Stimulated activated CD8-positive, alpha-beta memory T cell treated with anti-CD3 and anti-CD28 coated beads, Interleukin-12 subunit alpha, Interleukin-12 subunit beta, amount 100 ng/mL, for 24 hours (primary cell): ENCODE measurements at regions not wholly inside any gene's neighbourhood (a gene's known extent, or its start where the extent isn't known, plus 50 kb on each side); places are given as distances from the start of the nearest gene placed in this dataset.
"Not testable (repeated sequence)": the region's sequence is repeated elsewhere in the genome, so short reads cannot be mapped to it uniquely, and the experiment has no call there.

Experiments used
- DNase-seq: peaks from one replicate; pipeline ENCODE4 v3.0.0-alpha.2; 2020; ENCODE audit errors: extremely low read depth

DNA sequence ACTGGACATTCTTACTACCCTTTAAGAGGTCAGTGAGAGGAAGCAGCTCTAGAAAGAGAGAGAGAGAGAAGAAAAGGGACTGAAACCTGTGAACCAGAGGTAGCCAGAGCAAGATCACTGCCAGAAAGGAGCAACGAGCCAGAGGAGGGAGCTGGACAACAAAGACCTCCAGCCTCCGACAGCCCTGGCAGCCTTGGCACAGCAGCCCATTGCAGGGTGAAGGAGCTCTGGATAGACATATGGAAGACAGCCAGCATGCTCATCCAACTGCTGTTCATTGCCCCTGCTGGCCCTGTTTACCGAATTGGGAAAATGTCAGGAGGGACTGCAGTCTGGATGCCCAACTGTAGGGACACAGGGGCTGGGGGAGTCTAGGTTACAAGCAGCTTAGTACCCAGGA, 228.4 kb upstream of the SLC35G4 start:
- no peak for DNase-seq

DNA sequence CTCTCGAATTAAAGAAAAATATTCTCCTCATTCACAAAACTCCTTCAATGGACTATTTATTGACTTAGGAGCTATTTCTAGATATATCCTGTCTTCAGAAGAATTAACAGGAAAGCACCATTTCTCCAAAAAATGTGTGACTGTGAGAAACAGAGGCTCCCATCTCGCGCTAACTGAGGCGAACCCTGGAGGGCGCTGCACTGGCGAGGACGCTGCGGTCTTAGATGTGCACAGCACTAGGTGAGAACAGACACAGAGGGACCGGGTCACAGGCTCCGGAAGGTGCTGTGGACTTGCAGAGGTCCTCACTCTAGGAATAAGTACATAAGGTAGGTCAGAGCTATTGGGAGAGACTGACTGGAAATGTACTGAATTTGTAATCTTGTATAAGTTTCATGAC, 229.7 kb upstream of the SLC35G4 start:
- DNase-seq = no peak

DNA sequence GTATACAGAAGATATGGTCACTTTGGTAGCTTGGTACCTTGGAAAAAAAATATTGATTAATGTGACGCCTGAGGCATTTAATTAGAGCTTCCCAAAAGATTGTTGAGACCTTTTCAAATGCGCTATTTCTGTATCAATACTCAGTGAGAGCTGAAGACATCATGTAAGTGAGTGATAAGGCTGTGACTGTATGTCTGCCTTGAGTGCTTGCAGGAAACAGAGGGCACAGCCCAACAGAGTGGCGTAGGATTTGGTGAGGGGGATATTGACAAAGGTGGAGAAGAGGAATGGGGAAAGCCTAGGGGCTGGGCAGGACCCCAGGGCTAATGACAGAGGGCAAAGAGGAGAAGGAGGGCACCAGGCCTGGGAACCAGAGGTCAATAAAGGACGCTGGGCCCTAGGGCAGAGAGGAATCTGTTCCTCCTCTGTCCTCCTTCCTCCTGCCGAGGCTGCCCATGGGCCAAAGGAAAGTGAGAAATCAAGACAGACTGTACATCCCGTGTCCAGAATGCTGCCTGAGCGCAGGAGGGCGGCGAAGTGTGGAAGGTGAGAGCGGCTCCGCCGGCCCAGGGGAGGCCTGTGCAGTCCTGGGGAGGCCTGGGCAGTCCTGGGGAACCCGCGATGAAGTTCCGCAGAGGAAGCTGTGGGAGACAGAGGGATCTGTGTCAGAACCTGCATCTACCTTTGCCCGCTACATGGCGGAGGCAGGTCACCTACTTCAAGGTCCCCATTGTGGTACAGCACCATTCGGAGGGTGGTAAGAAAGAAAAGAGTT, 228.6 kb upstream of the PIEZO2 start:
- no peak for DNase-seq

DNA sequence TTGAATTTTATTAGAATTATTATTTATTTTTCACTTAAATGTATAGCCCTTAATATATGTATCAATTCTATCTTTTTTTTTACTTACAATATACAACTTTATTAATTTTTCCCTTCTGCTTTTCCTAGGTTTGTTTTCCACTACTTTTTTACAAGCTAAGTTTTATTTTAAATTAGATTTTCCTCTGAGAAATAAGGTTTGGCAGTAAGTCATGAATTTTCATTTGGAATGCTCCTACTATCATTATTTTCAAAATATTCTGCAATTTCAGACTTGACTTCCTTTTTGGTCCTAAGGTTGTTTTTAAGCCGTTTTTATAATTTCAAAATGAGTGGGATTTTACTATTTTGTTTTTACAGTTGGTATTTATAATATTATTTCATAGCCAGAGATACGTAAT, 222.8 kb upstream of the PIEZO2 start:
- DNase-seq = no peak

DNA sequence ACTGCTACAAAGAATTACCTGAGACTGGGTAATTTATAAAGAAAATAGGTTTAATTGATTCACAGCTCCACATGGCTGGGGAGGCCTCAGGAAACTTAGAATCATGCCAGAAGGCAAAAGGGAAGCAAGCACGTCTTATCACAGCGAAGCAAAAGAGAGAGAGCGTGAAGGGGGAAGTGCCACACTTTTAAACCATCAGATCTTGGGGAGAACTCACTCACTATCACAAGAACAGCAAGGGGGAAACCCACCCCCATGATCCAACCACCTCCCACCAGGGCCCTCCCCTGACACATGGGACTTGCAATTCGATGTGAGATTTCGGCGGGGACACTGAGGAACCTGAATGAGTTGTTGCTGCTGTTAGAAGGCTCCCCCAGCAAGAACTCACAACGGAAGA, 220.2 kb upstream of the PIEZO2 start:
- no peak for DNase-seq

DNA sequence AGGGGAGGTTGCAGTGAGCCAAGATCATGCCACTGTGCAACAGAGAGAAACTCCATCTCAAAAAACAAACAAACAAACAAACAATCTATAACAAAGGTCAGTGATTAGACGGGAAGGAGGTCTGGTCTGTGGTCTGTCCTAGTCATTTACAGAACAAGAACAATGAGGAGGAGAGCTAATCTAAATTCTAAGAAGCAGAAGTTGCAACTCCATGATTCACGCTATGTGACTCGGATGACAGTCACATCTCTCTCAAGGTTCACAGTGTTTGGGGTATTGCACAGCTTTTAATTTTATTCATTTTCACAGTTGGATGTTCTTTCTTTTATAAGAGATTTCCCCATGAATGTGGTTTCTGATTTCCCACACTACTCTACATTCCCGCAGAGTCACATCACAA, 218.7 kb upstream of the PIEZO2 start:
- no peak for DNase-seq

DNA sequence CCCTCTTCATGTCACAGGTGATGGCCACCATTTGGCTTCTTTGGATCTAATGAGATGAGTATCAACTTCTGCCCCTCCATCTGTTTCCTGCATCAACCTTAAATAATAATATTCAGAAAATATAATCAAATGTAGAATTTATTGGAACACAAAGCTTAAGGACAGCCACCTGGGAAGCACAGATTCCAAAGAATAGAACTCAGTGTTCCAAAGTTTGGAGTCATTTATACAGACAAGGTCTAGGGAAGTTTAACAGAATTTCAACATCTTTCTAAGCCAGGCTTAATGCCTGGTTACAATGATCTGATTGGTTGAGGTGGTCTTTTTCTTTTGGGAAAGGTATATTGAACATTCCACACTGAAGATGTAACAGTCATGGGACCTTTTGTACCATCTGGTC, 218.0 kb upstream of the PIEZO2 start:
- DNase-seq = no peak

DNA sequence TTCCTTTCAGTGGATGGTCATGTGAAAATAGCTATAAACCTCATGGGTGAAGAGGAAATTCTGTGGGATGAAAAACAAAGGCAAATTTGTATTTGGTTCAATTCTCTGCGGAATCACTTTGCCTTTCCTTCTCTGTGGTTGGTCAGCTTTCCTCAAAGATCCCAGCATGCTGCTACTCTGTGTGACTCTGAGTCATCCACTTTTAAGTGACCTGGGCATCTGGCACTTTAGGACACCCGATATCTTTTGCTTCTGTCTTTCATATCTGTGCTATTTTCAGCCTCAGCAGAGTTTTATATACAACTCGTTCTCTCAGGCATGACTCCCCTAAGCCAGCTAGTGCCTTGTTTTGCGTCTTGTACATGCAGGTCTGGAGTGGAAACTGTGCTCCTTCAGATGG, 217.0 kb upstream of the PIEZO2 start:
- DNase-seq = no peak

DNA sequence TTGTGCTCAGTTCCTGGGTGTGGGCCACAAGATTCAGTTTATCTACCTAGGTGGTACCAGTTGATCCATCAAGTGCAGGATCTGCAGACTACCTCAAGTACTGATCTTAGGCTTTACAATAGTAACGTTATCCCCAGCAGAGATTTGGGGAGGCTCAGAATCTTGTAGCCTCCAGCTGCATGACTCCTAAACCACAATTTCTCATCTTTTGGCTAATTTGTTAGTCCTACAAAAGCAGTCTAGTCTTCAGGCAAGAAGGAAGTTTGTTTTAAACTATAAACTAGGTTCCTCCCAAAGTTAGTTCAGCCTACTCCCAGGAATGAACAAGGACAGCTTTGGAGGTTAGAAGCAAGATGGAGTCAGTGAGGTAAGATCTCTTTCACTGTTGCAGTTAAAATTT, 213.5 kb upstream of the PIEZO2 start:
- DNase-seq = no peak

DNA sequence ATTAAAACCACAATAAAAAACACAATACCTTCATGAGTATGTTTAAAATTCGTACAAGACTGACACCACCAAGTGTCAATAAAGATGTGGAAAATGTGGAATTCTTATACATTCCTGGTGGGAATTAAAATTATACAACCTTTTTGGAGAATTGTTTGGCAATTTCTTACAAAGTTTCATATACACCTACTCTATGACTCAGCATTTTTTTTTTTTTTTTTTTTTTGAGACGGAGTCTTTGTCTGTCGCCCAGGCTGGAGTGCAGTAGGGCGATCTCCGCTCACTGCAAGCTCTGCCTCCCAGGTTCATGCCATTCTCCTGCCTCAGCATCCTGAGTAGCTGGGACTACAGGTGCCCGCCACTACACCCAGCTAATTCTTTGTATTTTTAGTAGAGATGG, 212.5 kb upstream of the PIEZO2 start:
- not testable (repeated sequence) for DNase-seq

DNA sequence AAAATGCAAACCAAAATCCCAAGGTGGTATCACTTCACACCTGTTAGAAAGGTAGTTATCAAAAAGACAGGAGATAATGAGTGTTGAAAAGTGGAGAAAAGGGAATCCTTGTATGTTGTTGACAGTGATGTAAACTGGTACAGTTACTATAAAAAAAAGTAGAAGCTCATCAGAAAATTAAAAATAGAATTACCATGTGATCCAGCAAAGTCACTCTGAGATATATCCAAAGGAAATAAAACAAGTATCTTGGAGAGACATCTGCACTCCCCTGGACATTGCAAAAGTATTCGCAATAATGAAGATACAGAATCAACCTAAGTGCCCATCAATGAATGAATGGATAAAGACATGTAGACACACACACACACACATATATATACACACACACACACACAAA, 208.3 kb upstream of the PIEZO2 start:
- DNase-seq = no peak

DNA sequence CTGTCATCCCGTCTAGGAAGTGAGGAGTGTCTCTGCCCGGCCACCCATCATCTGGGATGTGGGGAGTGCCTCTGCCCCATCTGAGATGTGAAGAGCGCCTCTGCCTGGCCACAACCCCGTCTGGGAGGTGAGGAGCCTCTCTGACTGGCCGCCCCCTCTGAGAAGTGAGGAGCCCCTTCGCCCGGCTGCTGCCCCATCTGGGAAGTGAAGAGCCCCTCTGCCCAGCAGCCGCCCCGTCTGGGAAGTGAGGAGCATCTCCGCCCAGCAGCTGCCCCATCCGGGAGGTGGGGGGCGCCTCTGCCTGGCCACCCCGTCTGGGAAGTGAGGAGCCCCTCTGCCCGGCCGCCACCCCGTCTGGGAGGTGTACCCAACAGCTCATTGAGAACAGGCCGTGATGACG, 195.2 kb upstream of the PIEZO2 start:
- not testable (repeated sequence) for DNase-seq

DNA sequence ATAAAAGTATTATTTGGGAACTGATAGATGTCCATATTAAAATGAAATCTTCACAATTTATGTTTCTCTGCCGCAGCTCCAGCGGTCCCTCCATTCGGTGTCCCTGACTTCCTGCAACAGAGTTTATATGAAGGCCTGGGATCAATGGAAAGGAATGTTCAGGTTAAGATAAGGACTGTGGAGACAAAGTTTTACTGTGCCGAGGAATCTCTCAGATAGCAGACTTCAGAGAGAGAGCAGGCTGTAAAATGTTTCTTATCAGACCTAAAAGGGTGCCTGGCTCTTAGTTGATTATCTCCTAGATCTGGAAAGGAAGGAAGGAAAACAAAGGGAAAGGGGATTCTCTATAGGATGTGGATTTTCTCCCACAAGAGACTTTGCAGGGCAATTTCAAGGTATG, 193.7 kb upstream of the PIEZO2 start:
- no peak for DNase-seq

DNA sequence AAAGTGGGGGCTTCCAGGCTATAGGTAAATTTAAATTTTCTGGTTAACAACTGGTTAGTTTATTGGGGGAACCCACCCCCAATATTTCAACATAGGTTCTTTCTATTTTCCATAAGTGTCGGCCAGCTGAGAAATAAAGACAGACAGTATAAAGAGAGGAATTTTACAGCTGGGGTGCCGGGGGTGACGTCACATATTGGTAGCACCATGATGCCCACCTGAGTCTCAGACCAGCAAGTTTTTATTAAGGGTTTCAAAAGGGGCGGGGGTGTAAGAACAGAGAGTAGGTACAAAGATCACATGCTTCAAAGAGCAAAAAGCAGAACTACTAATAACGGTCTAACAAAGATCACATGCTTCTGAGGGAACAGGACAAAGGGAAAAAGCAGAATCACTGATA, 192.7 kb upstream of the PIEZO2 start:
- DNase-seq = not testable (repeated sequence)

DNA sequence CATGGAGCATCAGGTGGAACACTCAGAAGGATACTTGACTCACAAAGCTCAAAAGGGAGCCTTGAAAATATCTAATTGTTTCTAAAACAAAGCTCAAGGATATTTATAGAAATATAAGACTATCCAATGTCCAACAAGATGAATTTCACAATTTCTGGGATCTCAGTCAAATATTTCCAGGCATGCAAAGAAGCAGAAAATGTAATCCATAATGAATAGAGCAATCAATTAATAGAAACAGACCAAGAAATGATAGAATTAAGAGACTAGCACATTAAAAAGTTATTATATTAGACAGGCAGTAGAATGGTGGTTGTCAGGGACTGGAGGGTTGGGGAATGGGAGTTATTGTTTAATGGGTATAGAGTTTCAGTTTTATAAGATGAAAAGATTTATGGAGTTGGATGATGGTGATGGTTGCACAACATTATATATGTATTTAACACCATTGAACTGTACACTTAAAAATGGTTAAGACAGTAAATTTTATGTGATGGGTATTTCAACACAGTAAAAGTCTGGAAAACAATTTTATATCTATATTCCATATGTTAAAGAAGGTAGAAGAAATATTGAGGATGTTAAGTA, 189.9 kb upstream of the PIEZO2 start:
- no peak for DNase-seq

DNA sequence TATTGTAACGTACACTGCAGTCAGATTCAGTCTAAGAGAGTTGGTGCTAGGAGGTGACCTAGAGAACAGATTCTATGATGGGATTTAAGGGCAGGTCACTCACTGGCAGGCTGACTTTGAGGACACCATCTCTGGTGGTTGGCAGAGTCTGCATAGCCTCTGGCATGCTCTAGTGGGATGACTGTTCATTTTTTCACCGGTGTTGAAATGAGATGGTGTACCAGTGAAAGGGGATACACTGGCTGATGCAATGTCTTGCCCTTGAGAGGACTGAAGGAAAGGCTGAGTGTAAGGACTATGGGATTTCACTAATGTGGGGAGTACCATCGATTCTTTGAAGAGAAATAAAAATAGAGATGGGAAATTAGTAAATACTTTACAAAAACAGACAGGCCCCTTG, 186.9 kb upstream of the PIEZO2 start:
- DNase-seq = no peak

DNA sequence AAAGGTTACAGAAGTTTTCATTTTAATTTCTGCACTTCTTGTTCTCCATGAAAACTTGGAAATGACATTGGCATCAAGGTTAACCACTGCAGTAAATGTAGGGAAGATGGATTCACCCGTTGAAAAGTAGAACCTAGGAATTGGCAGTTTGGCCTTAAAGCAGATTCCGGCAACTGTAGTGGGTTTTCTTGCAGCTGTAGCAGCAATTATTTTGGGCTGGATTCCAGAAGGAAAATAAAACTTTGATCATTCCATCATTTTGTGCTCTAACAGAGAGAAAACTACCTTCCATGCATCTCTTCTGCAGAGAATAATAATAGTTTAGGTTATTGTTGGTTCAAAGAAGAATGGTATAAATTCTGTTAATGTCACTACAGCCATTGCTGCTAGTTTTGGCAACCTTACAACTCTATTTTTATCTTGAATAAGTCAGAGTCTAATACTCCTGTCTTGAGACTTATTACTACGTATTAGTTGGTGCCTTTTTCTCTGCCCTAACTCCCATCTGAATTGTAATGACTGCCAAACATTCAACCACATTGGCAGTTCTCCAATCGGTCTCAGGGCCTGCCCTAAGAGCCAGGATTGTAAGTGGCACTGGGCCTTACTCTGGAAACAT, 178.1 kb upstream of the PIEZO2 start:
- DNase-seq = no peak

DNA sequence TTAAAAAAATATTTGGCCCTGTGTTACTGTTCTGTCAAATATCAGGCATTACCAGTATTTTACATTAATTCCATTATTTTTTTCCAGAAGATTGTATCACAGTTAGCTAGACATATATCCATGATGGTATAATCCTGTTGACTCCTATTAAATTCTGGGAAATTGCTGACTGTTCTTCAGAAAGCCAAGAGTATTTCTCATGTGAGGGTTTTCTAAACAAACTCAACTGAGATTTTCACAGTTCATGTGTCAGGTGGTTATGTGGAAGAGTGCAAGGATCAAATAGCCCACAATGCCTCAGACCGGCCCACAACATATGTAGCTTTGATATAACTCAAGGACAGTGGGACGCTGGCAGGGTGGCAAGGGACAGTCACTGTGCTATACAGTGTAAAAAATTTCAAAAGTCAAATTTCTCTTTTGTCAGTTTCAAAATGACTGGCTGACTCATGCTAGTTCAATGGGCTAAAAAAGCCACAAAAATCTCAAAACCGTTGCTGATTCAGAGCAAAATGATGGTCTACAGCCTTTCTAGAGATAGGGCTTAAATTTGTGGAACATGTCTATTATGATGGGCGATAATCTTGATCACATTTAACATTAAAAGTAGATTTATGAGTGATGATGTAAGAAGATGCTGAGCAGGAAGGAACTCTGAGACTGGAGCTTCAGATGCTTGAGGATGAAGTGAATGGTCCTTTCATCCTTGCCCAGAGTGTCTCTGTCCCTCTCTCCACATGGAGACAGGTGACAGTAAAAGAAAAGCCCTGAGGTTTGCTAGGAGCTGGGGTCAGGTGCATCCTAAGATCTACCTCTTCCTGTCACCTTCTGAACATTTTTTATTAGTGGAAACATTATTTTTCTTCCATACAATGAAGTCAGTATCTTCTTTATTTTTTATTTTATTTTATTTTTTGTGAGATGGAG, 175.8 kb upstream of the PIEZO2 start:
- DNase-seq = no peak

DNA sequence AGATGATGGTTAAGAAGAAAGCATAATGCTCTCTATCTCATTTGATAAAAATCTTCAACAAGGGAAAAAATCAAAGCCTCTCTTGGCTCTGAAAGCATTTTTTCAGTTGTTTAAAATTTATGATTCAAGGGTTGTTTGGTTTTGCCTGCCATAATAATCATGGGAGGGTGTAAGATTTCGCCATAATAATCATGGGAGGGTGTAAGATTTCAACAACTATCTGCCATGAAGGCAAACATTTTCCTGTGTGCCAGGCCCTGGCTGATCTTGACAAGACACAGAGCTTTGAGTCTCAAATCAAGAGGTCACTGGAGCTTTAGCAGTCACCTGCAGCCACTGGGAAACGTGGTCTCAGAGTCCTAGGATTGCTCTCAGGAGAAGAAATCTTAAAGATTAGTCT, 175.1 kb upstream of the PIEZO2 start:
- no peak for DNase-seq

DNA sequence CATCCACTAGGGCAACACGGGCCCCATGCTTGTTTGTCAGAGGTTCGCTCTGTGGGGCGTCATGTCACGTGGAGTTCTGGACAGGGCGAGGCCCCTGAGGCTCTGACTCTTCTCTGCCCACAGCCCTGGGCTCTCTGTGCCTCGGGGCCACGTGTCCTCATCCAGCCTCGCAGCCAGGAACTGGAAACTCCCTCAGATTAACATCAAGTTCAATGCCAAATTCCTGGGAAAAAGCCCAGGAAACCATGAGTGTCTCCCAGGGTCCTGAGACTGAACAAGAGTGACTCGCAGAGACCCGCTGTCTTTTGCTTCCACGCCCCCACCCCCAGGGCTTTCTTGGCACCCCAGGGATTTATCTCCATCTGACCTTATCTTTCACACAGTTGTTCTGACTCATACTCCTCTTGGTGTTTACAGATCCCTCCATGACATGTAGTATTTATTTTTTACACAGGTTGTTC, 174.0 kb upstream of the PIEZO2 start:
- DNase-seq = no peak

DNA sequence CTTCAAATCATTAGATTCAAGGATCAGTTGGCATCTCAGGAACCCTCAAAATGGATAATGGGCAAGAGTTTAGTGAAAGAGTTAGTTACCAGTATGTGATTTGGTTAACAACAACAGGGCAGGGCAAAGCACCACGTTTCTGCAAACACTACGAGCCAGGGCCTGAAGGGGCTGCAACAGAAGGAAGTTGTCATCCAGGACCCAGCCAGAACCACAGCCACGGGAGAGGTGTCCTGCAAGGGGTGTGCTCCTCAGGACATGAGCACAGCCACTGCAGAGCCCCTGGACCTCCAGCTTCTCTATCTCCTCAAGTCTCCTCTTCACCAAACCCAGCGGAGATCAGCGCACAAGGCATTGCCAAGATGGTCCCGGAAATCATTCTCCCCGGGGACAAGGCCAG, 173.3 kb upstream of the PIEZO2 start:
- no peak for DNase-seq

DNA sequence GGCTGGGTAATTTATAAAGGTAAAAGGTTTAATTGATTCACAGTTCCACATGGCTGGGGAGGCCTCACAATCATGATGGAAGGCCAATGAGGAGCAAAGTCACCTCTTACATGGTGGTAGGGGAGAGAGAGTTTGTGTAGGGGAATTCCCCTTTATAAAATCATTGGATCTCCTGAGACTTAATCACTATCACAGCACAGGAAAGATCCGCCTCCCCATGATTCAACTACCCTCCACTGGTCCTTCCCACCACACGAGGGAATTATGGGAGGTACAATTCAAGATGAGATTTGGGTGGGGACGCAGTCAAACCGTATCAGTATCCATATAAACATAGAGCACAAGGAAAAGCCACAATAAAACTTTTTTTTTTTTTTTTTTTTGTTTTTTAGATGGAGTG, 172.6 kb upstream of the PIEZO2 start:
- no peak for DNase-seq
